CD14-positive monocyte (primary cell): ENCODE measurements at regions not wholly inside any gene's neighbourhood (a gene's known extent, or its start where the extent isn't known, plus 50 kb on each side); places are given as distances from the start of the nearest gene placed in this dataset.
"Not testable (repeated sequence)": the region's sequence is repeated elsewhere in the genome, so short reads cannot be mapped to it uniquely, and the experiment has no call there.

Source experiments
- DNase-seq, 3 donors: peaks; one replicate each; pipeline ENCODE4 v3.0.0-alpha.2; 2011 to 2022
- H2AFZ ChIP-seq: 2 replicates; pipeline ENCODE4 v1.6.0; 2012; ENCODE audit warnings: mild to moderate bottlenecking, low read depth, low read length, inconsistent platforms; ENCODE audit not compliant: insufficient read depth, poor library complexity, severe bottlenecking
- H3K27ac ChIP-seq, 2 donors: 1 replicate in 1 of 2; 2 replicates in 1 of 2; pipeline ENCODE4 v1.5.1; 2012 to 2013; ENCODE audit warnings: low read length in 2 of 2, control low read depth in 1 of 2, inconsistent platforms in 1 of 2, low read depth in 1 of 2, mild to moderate bottlenecking in 1 of 2
- H3K27me3 ChIP-seq, 2 donors: one replicate each; pipeline versions ENCODE4 v1.6.0 to v1.6.1; 2011 to 2013; ENCODE audit warnings: low read length in 2 of 2; ENCODE audit not compliant: control insufficient read depth in 2 of 2, insufficient read depth in 2 of 2
- H3K36me3 ChIP-seq, 2 donors: replicated peaks in 1 of 2; 1 replicate in 1 of 2; 2 replicates in 1 of 2; pipeline versions ENCODE4 v1.5.1 to v1.6.1; 2012 to 2013; ENCODE audit warnings: low read length in 2 of 2, control low read depth in 1 of 2, inconsistent platforms in 1 of 2, mild to moderate bottlenecking in 1 of 2; ENCODE audit not compliant: insufficient read depth in 2 of 2, control insufficient read depth in 1 of 2
- H3K4me1 ChIP-seq, 2 donors: 1 replicate in 1 of 2; 2 replicates in 1 of 2; pipeline versions ENCODE4 v1.5.1 to v1.6.1; 2012 to 2013; ENCODE audit warnings: low read length in 2 of 2, control low read depth in 1 of 2, inconsistent platforms in 1 of 2, mild to moderate bottlenecking in 1 of 2, moderate library complexity in 1 of 2; ENCODE audit not compliant: insufficient read depth in 2 of 2, control insufficient read depth in 1 of 2
- H3K4me2 ChIP-seq: replicated peaks from 2 replicates; pipeline ENCODE3; 2012; ENCODE audit warnings: low read length, moderate library complexity, mild to moderate bottlenecking; ENCODE audit not compliant: poor library complexity, severe bottlenecking; ENCODE audit errors: extremely low read depth
- H3K4me3 ChIP-seq, 3 experiments: fragments of 200-600 bp in 1 of 3; sonication (generic) in 1 of 3; replicated peaks in 1 of 3; 1 replicate in 2 of 3; 2 replicates in 1 of 3; pipeline ENCODE4 v1.5.1; 2011 to 2013; ENCODE audit warnings: low read length in 3 of 3, mild to moderate bottlenecking in 3 of 3, control low read depth in 2 of 3, low read depth in 2 of 3, inconsistent platforms in 1 of 3, moderate library complexity in 1 of 3
- H3K79me2 ChIP-seq: 2 replicates; pipeline ENCODE4 v1.6.0; 2012; ENCODE audit warnings: mild to moderate bottlenecking, control low read depth, inconsistent platforms, low read length, moderate library complexity; ENCODE audit not compliant: insufficient read depth
- H3K9ac ChIP-seq: 2 replicates; pipeline ENCODE4 v1.6.0; 2017; ENCODE audit warnings: low read length, mild to moderate bottlenecking; ENCODE audit not compliant: insufficient read depth, poor library complexity, severe bottlenecking
- H3K9me3 ChIP-seq, 2 donors: replicated peaks in 1 of 2; 1 replicate in 1 of 2; 2 replicates in 1 of 2; pipeline versions ENCODE4 v1.5.1 to v1.6.1; 2012 to 2013; ENCODE audit warnings: low read length in 2 of 2, control low read depth in 1 of 2; ENCODE audit not compliant: control insufficient read depth in 1 of 2, insufficient read depth in 1 of 2
- H4K20me1 ChIP-seq: 2 replicates; pipeline ENCODE4 v1.6.0; 2012; ENCODE audit warnings: mild to moderate bottlenecking, low read length, control low read depth, moderate library complexity; ENCODE audit not compliant: insufficient read depth
- H3K27ac Mint-ChIP-seq, 7 donors: one replicate each; pipeline ENCODE4 v1.8.0; 2020; ENCODE audit warnings: mild to moderate bottlenecking in 7 of 7, mixed read lengths in 7 of 7, moderate library complexity in 6 of 7, inconsistent platforms in 2 of 7
- H3K27me3 Mint-ChIP-seq, 3 donors: one replicate each; pipeline ENCODE4 v1.8.0; 2021 to 2022; ENCODE audit warnings: low read depth in 3 of 3, mild to moderate bottlenecking in 3 of 3, mixed read lengths in 3 of 3, moderate library complexity in 3 of 3, inconsistent platforms in 1 of 3
- H3K36me3 Mint-ChIP-seq, 2 donors: one replicate each; pipeline ENCODE4 v1.8.0; 2020; ENCODE audit warnings: mixed read lengths in 2 of 2, inconsistent platforms in 1 of 2, mild to moderate bottlenecking in 1 of 2
- H3K4me1 Mint-ChIP-seq: one replicate; pipeline ENCODE4 v1.8.0; 2020; ENCODE audit warnings: mild to moderate bottlenecking, mixed read lengths
- H3K4me3 Mint-ChIP-seq, 2 donors: one replicate each; pipeline ENCODE4 v1.8.0; 2020; ENCODE audit warnings: mild to moderate bottlenecking in 2 of 2, mixed read lengths in 2 of 2, moderate library complexity in 1 of 2
- H3K9me3 Mint-ChIP-seq, 7 donors: one replicate each; pipeline ENCODE4 v1.8.0; 2020 to 2022; ENCODE audit warnings: mixed read lengths in 7 of 7, mild to moderate bottlenecking in 6 of 7, moderate library complexity in 6 of 7, inconsistent platforms in 2 of 7
- WGBS: methylation state at CpG from one replicate; pipeline ENCODE4 v1.1.5; 2013; ENCODE audit warnings: missing lambda C conversion rate; ENCODE audit not compliant: insufficient coverage; 5-methylcytosine and 5-hydroxymethylcytosine counted together
- intact Hi-C, 2 donors: fragments of 100-400 bp; cut with micrococcal nuclease; formaldehyde crosslinking; loops; one replicate each; pipeline versions ENCODE4 v1.15.0 to v1.15.1; 2023
- TF ChIP-seq, protein P1 (sequence below): fragments of 200-600 bp; IDR thresholded peaks from one replicate; pipeline ENCODE4 v1.8.0; 2022; ENCODE audit warnings: antibody characterized with exemption, mild to moderate bottlenecking

DNA sequence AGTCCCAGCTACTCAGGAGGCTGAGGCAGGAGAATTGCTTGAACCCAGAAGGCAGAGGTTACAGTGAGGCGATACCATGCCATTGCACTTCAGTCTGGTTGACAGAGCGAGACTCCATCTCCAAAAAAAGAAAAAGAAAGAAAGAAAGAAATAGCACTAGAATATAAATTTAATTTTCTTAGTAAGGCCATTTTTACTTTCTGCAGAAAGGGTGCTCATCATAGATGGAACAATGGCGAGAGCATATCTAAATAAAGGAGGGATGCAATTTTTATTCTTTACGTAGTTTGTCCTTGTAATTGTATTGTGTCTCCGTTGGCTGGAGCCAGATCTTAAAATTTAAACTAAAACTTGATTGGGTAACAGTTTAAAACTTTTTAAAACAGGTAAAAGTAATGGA is 85.6 kb upstream of the RPRML start:
- TF ChIP-seq, protein P1, sequence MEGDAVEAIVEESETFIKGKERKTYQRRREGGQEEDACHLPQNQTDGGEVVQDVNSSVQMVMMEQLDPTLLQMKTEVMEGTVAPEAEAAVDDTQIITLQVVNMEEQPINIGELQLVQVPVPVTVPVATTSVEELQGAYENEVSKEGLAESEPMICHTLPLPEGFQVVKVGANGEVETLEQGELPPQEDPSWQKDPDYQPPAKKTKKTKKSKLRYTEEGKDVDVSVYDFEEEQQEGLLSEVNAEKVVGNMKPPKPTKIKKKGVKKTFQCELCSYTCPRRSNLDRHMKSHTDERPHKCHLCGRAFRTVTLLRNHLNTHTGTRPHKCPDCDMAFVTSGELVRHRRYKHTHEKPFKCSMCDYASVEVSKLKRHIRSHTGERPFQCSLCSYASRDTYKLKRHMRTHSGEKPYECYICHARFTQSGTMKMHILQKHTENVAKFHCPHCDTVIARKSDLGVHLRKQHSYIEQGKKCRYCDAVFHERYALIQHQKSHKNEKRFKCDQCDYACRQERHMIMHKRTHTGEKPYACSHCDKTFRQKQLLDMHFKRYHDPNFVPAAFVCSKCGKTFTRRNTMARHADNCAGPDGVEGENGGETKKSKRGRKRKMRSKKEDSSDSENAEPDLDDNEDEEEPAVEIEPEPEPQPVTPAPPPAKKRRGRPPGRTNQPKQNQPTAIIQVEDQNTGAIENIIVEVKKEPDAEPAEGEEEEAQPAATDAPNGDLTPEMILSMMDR: no peak
- H3K27me3 Mint-ChIP-seq: peaks cover 0 to 2% (median 1%) of the 10 kb centered on the region in 3 donors
- Histone ChIP-seq H3K4me2 (no peak overlapping the region), H3K4me3 (no peak overlapping the region), H3K36me3 (no peaks in the 10 kb centered on the region), H4K20me1 (no peaks in the 10 kb centered on the region), H3K79me2 (peaks cover 3% of the 10 kb centered on the region), H2AFZ (no peak overlapping the region), H3K27me3 (no peaks in the 10 kb centered on the region), H3K4me1 (peaks cover 3 to 6% of the 10 kb centered on the region in 2 donors), H3K27ac (no peak overlapping the region), H3K9me3 (peaks cover 0 to 8% of the 10 kb centered on the region in 2 donors), H3K9ac (no peak overlapping the region)
- peaks cover 8% of the 10 kb centered on the region for H3K4me1 Mint-ChIP-seq
- intact Hi-C loops: loop anchor here in 1 of 2 donors (5.0 kb wide), 1 partner anchor 38 kb away; no protein-coding TSS in a partner anchor
- 100% methylated on average over 2 of the region's 5 CpGs for WGBS
- DNase-seq: no peak
- peaks cover 0 to 11% (median 3%) of the 10 kb centered on the region in 7 donors for H3K9me3 Mint-ChIP-seq
- no peak overlapping the region for H3K4me3 Mint-ChIP-seq
- H3K27ac Mint-ChIP-seq: no peak overlapping the region
- peaks cover 9 to 17% of the 10 kb centered on the region in 2 donors for H3K36me3 Mint-ChIP-seq

DNA sequence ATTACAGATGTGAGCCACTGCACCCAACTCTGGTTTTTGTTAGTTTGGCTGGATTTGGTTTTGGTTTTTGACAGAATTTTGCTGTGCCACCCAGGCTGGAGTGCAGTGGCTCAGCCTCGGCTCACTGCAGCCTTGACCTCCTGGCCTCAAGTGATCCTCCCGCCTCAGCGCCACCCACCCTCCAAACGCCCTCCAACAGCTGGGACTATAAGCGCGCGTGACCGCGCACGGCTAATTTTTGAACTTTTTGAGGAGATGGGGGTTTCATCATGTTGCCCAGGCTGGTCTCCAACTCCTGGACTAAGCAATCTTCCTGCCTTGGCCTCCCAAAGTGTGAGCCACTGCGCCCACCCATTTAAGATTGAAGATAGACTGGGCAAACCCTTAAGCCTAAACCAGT is 84.4 kb upstream of the RPRML start:
- Histone ChIP-seq H3K9ac (no peak overlapping the region), H3K27me3 (no peaks in the 10 kb centered on the region), H4K20me1 (no peaks in the 10 kb centered on the region), H3K27ac (no peak overlapping the region), H3K4me2 (no peak overlapping the region), H3K79me2 (peaks cover 3% of the 10 kb centered on the region), H3K36me3 (no peaks in the 10 kb centered on the region), H2AFZ (no peak overlapping the region), H3K9me3 (peaks cover 0 to 8% of the 10 kb centered on the region in 2 donors), H3K4me1 (peaks cover 3 to 5% of the 10 kb centered on the region in 2 donors), H3K4me3 (no peak overlapping the region)
- TF ChIP-seq, protein P1: no peak
- no peak overlapping the region for H3K27ac Mint-ChIP-seq
- H3K27me3 Mint-ChIP-seq: peaks cover 0 to 2% (median 1%) of the 10 kb centered on the region in 3 donors
- H3K4me1 Mint-ChIP-seq: peaks cover 6% of the 10 kb centered on the region
- peaks cover 7 to 12% of the 10 kb centered on the region in 2 donors for H3K36me3 Mint-ChIP-seq
- DNase-seq: no peak
- no peak overlapping the region for H3K4me3 Mint-ChIP-seq
- 100% methylated on average over 1 of the region's 11 CpGs for WGBS
- peaks cover 0 to 11% (median 3%) of the 10 kb centered on the region in 7 donors for H3K9me3 Mint-ChIP-seq
- intact Hi-C loops: no loop called here

DNA sequence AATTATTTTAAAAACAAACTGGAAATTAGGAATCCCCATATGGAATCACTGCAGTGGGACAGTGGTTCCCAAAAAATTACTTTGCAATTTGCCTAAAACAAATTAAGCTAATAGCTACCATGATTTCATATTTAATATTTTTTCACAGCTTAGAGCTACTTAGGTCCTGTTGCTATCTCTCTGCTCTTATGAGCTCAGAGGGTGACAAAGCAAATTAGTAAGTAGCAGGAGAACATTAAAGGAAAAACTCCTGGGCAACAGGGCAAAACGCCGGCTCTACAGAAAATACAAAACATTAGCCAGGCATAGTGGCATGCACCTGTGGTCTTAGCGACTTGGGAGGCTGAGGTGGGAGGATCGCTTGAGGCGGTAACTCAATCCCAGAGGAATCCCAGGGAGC is 83.8 kb upstream of the RPRML start:
- H3K27me3 ChIP-seq, H3K4me3 Mint-ChIP-seq, intact Hi-C loops, H3K9me3 ChIP-seq, H3K9me3 Mint-ChIP-seq, H3K79me2 ChIP-seq, H3K4me2 ChIP-seq, H3K27ac ChIP-seq, DNase-seq, H3K4me1 Mint-ChIP-seq, H3K27me3 Mint-ChIP-seq, H2AFZ ChIP-seq, H4K20me1 ChIP-seq, H3K4me1 ChIP-seq, H3K9ac ChIP-seq, H3K27ac Mint-ChIP-seq, H3K4me3 ChIP-seq, H3K36me3 ChIP-seq: not testable (repeated sequence)
- peaks cover 7 to 12% of the 10 kb centered on the region in 2 donors for H3K36me3 Mint-ChIP-seq
- no CpG with 5 or more reads among the region's 5 CpGs for WGBS
